H1 (cell line): ENCODE measurements at regions not wholly inside any gene's neighbourhood (a gene's known extent, or its start where the extent isn't known, plus 50 kb on each side); places are given as distances from the start of the nearest gene placed in this dataset.
"Not testable (repeated sequence)": the region's sequence is repeated elsewhere in the genome, so short reads cannot be mapped to it uniquely, and the experiment has no call there.

Experiments used
- CTCF ChIA-PET: fragments of 300-600 bp; sonication (Branson Sonifier 250); formaldehyde crosslinking; loops from one replicate; lab custom pipeline; 2021; ENCODE audit not compliant: partially characterized antibody; lab: Charles Lee
- POLR2A ChIA-PET: fragments of 300-600 bp; sonication (Branson Sonifier 250); formaldehyde crosslinking; loops from one replicate; lab custom pipeline; 2021; ENCODE audit warnings: inconsistent platforms; ENCODE audit not compliant: partially characterized antibody; lab: Charles Lee
- DNase-seq, 2 experiments: peaks; one replicate each; pipeline versions ENCODE4 v3.0.0 to v3.0.0-alpha.2; 2010 to 2022; ENCODE audit warnings: low spot score in 2 of 2, low read depth in 1 of 2, mixed read lengths in 1 of 2
- FAIRE-seq: peaks from 2 replicates; lab custom pipeline; 2011; peaks lifted over from hg19 to GRCh38; lab: Jason Lieb, UNC
- H2AFZ ChIP-seq: 2 replicates; pipeline ENCODE4 v1.8.1; 2012; ENCODE audit warnings: low read length, inconsistent platforms
- H2AK5ac ChIP-seq: 2 replicates; pipeline ENCODE4 v1.6.1; 2013; ENCODE audit warnings: low read depth, low read length
- H2BK120ac ChIP-seq: replicated peaks from 2 replicates; pipeline ENCODE3; 2013; ENCODE audit warnings: low read depth, low read length, inconsistent platforms
- H2BK12ac ChIP-seq: 2 replicates; pipeline ENCODE4 v1.6.1; 2013; ENCODE audit warnings: low read depth, low read length
- H2BK15ac ChIP-seq: 2 replicates; pipeline ENCODE4 v1.6.1; 2013; ENCODE audit warnings: low read length
- H2BK20ac ChIP-seq: 2 replicates; pipeline ENCODE4 v1.6.1; 2013; ENCODE audit warnings: low read length
- H2BK5ac ChIP-seq: 2 replicates; pipeline ENCODE4 v1.6.1; 2013; ENCODE audit warnings: low read depth, low read length
- H3K14ac ChIP-seq: 2 replicates; pipeline ENCODE4 v1.6.1; 2013; ENCODE audit warnings: inconsistent platforms; ENCODE audit not compliant: insufficient read length
- H3K18ac ChIP-seq: 2 replicates; pipeline ENCODE4 v1.6.1; 2013; ENCODE audit warnings: low read length; ENCODE audit errors: extremely low read depth
- H3K23ac ChIP-seq: 2 replicates; pipeline ENCODE4 v1.6.1; 2013; ENCODE audit warnings: inconsistent platforms; ENCODE audit not compliant: insufficient read length
- H3K23me2 ChIP-seq: 2 replicates; pipeline ENCODE4 v1.6.1; 2013; ENCODE audit warnings: low read depth, low read length
- H3K27ac ChIP-seq: 2 replicates; pipeline ENCODE4 v1.6.1; 2011; ENCODE audit warnings: low read depth, low read length, inconsistent platforms
- H3K27me3 ChIP-seq, 4 experiments: replicated peaks in 1 of 4; 1 replicate in 1 of 4; 2 replicates in 3 of 4; pipeline versions ENCODE4 v1.6.1 to v1.8.1; 2011 to 2013; ENCODE audit warnings: low read length in 3 of 4, mild to moderate bottlenecking in 3 of 4, inconsistent platforms in 2 of 4, mixed read lengths in 2 of 4, moderate library complexity in 1 of 4; ENCODE audit not compliant: control insufficient read depth in 3 of 4, insufficient read depth in 3 of 4; ENCODE audit errors: extremely low read depth in 1 of 4
- H3K36me3 ChIP-seq, 4 experiments: 2 replicates each; pipeline versions ENCODE4 v1.6.1 to v1.8.1; 2011 to 2013; ENCODE audit warnings: mild to moderate bottlenecking in 4 of 4, low read length in 3 of 4, moderate library complexity in 2 of 4, control low read depth in 1 of 4, inconsistent platforms in 1 of 4; ENCODE audit not compliant: insufficient read depth in 4 of 4, control insufficient read depth in 2 of 4
- H3K4ac ChIP-seq: replicated peaks from 2 replicates; pipeline ENCODE3; 2013; ENCODE audit warnings: low read length, low read depth, mixed read lengths, inconsistent platforms; ENCODE audit not compliant: insufficient read length
- H3K4me1 ChIP-seq, 4 experiments: replicated peaks in 1 of 4; 1 replicate in 1 of 4; 2 replicates in 3 of 4; pipeline versions ENCODE4 v1.6.1 to v1.8.1; 2011 to 2013; ENCODE audit warnings: low read length in 3 of 4, inconsistent platforms in 2 of 4, mixed read lengths in 1 of 4; ENCODE audit not compliant: insufficient read depth in 4 of 4, control insufficient read depth in 3 of 4
- H3K4me2 ChIP-seq, 2 experiments: 2 replicates each; pipeline versions ENCODE4 v1.6.1 to v1.8.1; 2011 to 2013; ENCODE audit warnings: low read depth in 2 of 2, low read length in 2 of 2, control low read depth in 1 of 2, inconsistent platforms in 1 of 2, mild to moderate bottlenecking in 1 of 2; ENCODE audit not compliant: insufficient read depth in 1 of 2
- H3K4me3 ChIP-seq, 4 experiments: fragments of 200-600, 300-600 bp in 1 of 4; sonication (generic), shearing (Covaris generic), sonication (Bioruptor Twin) in 1 of 4; 2 replicates each; pipeline versions ENCODE4 v1.5.1 to v1.8.1; 2011 to 2016; ENCODE audit warnings: low read length in 4 of 4, low read depth in 3 of 4, control low read depth in 2 of 4, inconsistent platforms in 2 of 4, mild to moderate bottlenecking in 2 of 4, mixed read lengths in 1 of 4, moderate library complexity in 1 of 4; ENCODE audit not compliant: insufficient read depth in 2 of 4; ENCODE audit errors: extremely low read depth in 1 of 4
- H3K56ac ChIP-seq: replicated peaks from 2 replicates; pipeline ENCODE3; 2013; ENCODE audit warnings: low read depth, mild to moderate bottlenecking, mixed read lengths, low read length, inconsistent platforms; ENCODE audit not compliant: insufficient read length
- H3K79me1 ChIP-seq: 2 replicates; pipeline ENCODE4 v1.6.1; 2013; ENCODE audit warnings: low read depth, low read length, control low read depth
- H3K79me2 ChIP-seq, 2 experiments: 2 replicates each; pipeline versions ENCODE4 v1.6.1 to v1.8.1; 2012 to 2013; ENCODE audit warnings: low read length in 2 of 2, mild to moderate bottlenecking in 2 of 2, inconsistent platforms in 1 of 2; ENCODE audit not compliant: insufficient read depth in 2 of 2, control insufficient read depth in 1 of 2
- H3K9ac ChIP-seq, 4 experiments: replicated peaks in 1 of 4; 1 replicate in 1 of 4; 2 replicates in 3 of 4; pipeline versions ENCODE4 v1.6.1 to v1.8.1; 2011 to 2013; ENCODE audit warnings: low read depth in 3 of 4, low read length in 3 of 4, control low read depth in 2 of 4, mild to moderate bottlenecking in 2 of 4, moderate library complexity in 2 of 4, inconsistent platforms in 1 of 4; ENCODE audit errors: extremely low read depth in 1 of 4
- H3K9me3 ChIP-seq, 2 experiments: 2 replicates each; pipeline versions ENCODE4 v1.6.1 to v1.8.1; 2012 to 2013; ENCODE audit warnings: mild to moderate bottlenecking in 2 of 2, moderate library complexity in 2 of 2, control low read depth in 1 of 2, inconsistent platforms in 1 of 2, low read depth in 1 of 2, low read length in 1 of 2, mixed read lengths in 1 of 2; ENCODE audit not compliant: insufficient read depth in 2 of 2
- H4K20me1 ChIP-seq, 2 experiments: replicated peaks in 1 of 2; 2 replicates each; pipeline versions ENCODE3 to v1.8.1; 2011 to 2013; ENCODE audit warnings: inconsistent platforms in 2 of 2, low read length in 2 of 2, mild to moderate bottlenecking in 1 of 2; ENCODE audit not compliant: insufficient read depth in 2 of 2, control insufficient read depth in 1 of 2
- H4K5ac ChIP-seq: 2 replicates; pipeline ENCODE4 v1.6.1; 2013; ENCODE audit warnings: low read length, low read depth, mixed read lengths, inconsistent platforms; ENCODE audit not compliant: insufficient read length
- H4K8ac ChIP-seq: 2 replicates; pipeline ENCODE4 v1.8.0; 2013; ENCODE audit warnings: mild to moderate bottlenecking, moderate library complexity, low read length, inconsistent platforms; ENCODE audit not compliant: insufficient read depth; ENCODE audit errors: extremely low read depth
- H4K91ac ChIP-seq: replicated peaks from 2 replicates; pipeline ENCODE3; 2013; ENCODE audit warnings: low read length, mixed read lengths, inconsistent platforms; ENCODE audit not compliant: insufficient read length
- WGBS, 2 experiments: shearing (Covaris generic) in 1 of 2; methylation state at CpG; one replicate each; pipeline versions ENCODE4 v1.1.6 to v1.1.7; 2013 to 2015; ENCODE audit warnings: low lambda C conversion rate in 2 of 2, mixed read lengths in 2 of 2, inconsistent platforms in 1 of 2, low coverage in 1 of 2, missing lambda C conversion rate in 1 of 2; ENCODE audit not compliant: insufficient replicate concordance in 2 of 2, insufficient coverage in 1 of 2, insufficient read length in 1 of 2; ENCODE audit errors: extremely low coverage in 1 of 2, missing lambda C conversion rate in 1 of 2; 5-methylcytosine and 5-hydroxymethylcytosine counted together

DNA sequence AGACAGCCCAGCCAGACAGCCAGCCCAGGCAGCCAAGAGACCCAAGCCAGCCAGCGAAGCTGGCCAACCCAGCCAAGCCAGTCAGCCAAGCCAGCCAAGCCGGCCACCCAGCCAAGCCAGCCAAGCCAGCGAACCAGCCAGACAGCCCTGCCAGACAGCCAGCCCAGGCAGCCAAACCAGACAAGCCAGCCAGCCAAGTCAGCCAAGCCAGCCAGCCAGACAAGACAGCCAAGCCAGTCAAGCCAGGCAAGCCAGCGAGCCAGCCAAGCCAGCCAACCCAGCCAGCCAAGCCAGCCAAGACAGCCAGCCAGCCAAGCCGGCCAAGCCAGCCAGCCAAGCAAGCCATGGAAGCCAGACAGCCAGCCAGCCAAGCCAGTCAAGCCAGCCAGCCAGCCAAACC lies 327.9 kb upstream of the PLGLB2 start:
- H3K23me2 ChIP-seq, H3K14ac ChIP-seq, H3K9ac ChIP-seq, H3K23ac ChIP-seq, H3K4ac ChIP-seq, FAIRE-seq, H3K4me1 ChIP-seq, H3K4me3 ChIP-seq, H2BK20ac ChIP-seq, H2BK5ac ChIP-seq, H2BK15ac ChIP-seq, H3K4me2 ChIP-seq, H3K79me2 ChIP-seq, H3K27me3 ChIP-seq, H4K8ac ChIP-seq, H3K79me1 ChIP-seq, H2AFZ ChIP-seq, H2BK12ac ChIP-seq, H3K36me3 ChIP-seq, DNase-seq, H3K9me3 ChIP-seq, H3K56ac ChIP-seq, H3K18ac ChIP-seq, H3K27ac ChIP-seq, H4K91ac ChIP-seq, H4K20me1 ChIP-seq, POLR2A ChIA-PET, H4K5ac ChIP-seq, H2BK120ac ChIP-seq, H2AK5ac ChIP-seq, CTCF ChIA-PET: not testable (repeated sequence)
- 50% methylated on average over 1 of the region's 5 CpGs; no CpG with 5 or more reads in 1 of the 2 experiments for whole genome bisulfite sequencing, 2 experiments

DNA sequence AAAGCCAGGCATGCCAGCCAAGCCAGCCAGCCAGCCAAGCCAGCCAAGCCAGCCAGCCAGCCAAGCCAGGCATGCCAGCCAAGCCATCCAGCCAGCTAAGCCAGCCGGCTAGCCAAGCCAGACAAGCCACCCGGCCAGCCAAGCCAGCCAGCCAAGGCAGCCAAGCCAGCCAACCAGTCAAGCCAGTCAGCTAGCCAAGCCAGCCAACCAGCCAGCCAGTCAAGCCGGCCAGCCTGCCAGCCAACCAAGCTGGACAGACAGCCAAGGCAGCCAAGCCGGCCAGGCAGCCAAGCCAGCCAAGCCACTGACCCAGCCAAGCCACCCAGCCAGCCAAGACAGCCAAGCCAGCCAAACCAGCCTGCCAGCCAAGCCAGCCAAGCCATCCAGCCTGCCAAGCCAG lies 326.9 kb upstream of the PLGLB2 start:
- H2BK120ac ChIP-seq, H2AFZ ChIP-seq, H4K8ac ChIP-seq, H2BK5ac ChIP-seq, H3K14ac ChIP-seq, H3K4ac ChIP-seq, H2BK12ac ChIP-seq, H3K18ac ChIP-seq, H3K79me2 ChIP-seq, H2BK15ac ChIP-seq, CTCF ChIA-PET, H3K4me1 ChIP-seq, H2BK20ac ChIP-seq, H3K27ac ChIP-seq, H3K79me1 ChIP-seq, H3K56ac ChIP-seq, H2AK5ac ChIP-seq, H4K20me1 ChIP-seq, H4K5ac ChIP-seq, H3K36me3 ChIP-seq, H3K4me2 ChIP-seq, FAIRE-seq, H3K9ac ChIP-seq, H3K23me2 ChIP-seq, DNase-seq, POLR2A ChIA-PET, H3K27me3 ChIP-seq, H3K9me3 ChIP-seq, H3K23ac ChIP-seq, H3K4me3 ChIP-seq, H4K91ac ChIP-seq: not testable (repeated sequence)
- WGBS, 2 experiments = 85% methylated on average over 4 of the region's 4 CpGs; no CpG with 5 or more reads in 1 of the 2 experiments
